Bone marrow (tissue), 2 donors: ENCODE measurements at regions not wholly inside any gene's neighbourhood (a gene's known extent, or its start where the extent isn't known, plus 50 kb on each side); places are given as distances from the start of the nearest gene placed in this dataset.

Experiments used
- DNase-seq, 2 donors: peaks; one replicate each; lab custom pipeline; 2025; lab: John Stamatoyannopoulos, UW

DNA sequence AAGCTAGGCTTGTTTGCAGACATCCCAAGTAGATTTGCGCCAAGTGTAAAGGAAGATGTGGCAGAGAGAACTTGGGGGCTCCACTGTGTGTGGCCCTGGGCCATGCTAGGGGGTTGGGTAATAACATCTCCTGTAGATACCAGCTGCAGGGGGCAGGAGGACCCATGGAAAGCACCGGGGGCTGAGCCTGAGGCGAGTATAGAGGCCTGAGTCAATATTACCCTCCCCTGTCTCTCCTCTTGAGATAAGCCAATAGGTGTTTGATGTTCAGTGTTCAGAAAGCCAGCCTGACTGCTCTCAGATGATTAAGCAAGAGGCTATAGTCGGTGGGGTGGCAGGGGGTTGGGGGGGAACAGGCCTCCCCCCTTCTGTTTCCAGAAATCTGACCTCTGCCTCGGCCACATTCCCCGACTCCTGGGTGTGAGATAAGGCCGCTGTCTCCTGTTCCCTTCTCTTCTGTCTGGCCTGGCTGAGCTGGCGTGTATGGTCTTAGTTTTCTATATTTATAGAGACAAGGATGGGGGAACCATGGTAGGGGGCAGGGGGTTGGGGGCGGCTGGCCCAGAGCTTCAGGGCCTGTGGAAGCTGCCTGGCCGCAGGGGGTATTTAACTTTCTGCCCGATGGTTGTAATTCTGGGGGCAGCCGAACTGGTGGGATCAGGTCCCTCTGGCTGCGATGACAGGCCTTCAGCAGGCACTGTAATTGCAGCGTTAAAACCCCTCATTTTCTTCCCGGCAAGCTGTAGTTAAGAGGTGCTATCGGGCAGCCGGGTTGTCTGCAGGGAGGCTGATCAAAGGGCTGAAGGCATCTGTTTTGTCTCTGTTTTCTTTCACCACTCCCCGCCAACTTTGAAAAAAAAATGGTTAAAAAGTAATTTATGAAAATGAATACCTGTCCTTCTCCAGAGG lies 292.0 kb downstream of the NSG2 start:
- DNase-seq, result no peak

DNA sequence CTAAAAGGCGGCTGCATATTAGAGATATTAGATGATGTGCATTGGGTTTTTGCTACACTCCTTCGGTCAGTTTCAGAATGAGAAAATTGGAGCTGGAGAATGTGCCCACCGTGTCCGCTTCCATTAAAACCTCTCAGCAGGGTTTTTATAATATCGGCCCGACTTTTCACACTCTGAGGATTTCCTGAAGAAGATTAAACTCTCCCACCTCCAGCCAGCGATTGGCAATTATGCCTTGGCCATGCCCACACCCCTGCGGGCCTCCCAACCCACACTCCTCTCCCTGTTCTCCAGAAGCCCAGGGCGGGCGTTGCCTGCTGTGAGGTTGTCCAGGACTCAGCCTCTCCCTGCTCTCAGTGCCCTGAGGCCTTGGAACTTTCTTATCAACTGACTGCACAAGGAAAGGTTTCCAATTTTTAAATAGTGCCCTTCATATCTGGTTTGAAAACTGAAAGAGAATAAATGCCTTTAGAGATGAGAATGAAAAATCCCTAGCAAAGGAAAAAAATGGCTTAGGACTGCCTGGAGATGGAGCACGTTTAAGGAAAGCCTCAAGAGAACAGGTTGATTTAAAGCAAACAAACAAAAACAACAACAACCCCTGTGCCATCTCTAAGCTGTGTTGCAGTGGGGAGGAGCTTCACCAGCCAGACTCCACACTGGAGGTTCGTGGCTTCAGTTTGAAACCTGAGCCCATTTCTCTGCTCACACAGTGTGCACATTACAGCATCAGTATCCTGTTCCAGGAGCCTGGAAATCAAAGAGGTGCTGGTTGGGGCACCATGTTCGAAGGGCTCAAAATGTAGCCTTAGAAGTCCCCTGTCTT lies 292.9 kb downstream of the NSG2 start:
- no peak for DNase-seq

DNA sequence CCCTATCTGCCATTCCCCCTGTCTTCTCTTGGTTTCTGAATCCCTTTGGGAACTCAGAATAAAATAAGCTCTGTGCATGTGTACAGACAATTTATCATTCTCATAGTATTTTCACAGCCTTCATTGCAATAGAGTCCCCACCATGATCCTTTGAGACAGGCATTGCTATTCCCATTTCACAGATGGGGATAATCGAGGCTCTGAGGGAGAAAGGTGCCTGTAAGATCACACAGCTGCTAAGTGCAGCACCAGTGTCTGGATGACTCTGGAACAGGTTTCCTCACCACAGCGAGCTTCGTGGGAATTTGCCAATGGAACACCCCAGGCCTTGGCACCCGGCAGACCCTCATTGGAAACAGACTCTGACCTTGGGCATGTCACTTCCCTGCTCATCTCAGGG lies 293.6 kb downstream of the NSG2 start:
- no peak for DNase-seq

DNA sequence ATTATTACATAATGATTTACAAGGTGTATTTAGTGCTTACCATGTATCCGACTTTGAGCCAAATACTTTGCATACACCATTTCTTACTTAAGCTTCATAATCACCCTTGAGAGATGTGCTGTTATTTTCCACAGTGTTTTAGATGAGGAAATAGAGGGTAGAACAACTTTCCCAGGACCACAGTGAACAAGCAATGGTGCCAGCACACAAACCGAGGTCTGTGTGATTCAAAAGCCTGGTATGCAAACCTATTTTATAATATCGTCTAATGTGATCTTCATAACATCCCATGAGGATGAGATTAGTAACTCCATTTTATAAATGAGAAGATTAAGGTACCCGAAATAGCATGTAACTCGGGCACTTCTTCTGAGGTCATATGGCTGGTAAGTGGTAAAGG lies 294.7 kb downstream of the NSG2 start:
- no peak for DNase-seq

DNA sequence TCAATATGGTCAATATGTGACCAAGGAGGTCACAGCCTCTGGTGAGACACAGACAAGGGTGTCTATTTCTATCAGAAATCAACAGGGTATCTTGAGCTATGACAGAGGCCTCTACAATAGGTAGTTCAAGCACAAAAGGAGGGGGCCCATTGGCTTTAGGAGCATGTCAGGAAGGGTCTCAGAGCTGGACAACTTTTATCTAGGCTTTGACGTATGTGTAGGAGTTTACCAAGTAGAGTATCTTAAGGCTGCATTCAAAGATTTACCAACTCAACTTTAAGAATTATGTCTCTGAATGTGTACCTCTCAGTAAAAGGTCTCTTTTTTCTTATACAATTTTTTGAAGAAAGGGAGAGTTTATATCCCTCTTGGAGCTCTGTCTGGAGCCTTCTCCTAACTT lies 297.2 kb downstream of the NSG2 start:
- DNase-seq, result no peak

DNA sequence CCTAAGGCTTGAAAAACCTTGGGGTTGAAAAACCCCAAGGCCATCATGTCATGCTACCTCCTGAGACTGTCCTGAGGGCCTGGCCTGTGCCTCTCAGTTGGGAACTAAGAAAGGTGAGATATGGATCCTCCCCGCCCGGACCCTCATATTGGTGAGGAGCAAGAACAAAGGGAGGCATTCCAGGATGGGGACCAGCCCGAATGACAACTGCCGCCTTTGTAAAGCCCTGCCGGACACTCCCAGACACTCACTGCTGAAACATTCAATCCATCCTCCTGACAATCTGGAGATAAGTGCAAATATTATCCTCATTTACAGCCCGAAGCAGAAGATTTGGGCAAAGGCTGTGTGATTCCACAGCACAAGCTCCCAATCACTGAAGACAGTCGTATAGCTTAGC lies 298.3 kb downstream of the NSG2 start:
- DNase-seq, result no peak

DNA sequence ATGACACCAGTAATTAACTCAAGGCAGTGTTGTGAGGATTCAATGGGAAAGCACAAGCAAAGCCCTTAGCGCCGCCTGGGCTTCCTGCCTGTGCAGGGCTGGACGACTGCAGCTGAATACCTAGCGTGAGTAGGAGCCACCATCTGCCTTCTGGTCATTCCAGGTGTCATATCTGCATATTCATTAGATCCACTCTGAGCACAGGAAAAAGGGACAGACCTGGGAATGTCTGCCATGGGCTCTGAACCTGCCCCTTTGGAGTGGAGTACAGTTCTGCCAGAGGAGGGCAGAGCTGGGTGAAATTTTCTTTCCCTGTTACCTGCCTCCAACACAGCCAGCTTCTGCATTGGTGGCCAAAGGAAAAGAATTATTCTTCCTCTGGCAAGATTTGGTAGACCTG lies 298.8 kb downstream of the NSG2 start:
- DNase-seq, result no peak

DNA sequence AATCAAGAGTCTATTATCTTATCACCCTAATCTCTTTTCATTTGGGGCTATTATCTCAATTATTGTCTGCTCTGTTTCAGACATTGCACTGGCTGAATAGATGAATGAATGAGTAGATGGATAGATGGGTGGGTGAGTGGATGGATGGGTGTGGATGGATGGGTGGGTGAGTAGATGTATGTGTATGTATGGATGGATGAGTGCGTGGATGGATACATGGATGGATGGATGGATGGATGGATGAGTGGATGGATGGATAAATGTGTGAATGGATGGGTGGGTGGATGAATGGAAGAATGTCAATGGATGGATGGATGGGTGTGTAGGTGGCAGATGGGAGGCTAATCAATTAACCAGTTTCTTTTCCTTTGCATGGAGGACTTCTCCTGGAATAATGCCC lies 301.7 kb downstream of the NSG2 start:
- no peak for DNase-seq

DNA sequence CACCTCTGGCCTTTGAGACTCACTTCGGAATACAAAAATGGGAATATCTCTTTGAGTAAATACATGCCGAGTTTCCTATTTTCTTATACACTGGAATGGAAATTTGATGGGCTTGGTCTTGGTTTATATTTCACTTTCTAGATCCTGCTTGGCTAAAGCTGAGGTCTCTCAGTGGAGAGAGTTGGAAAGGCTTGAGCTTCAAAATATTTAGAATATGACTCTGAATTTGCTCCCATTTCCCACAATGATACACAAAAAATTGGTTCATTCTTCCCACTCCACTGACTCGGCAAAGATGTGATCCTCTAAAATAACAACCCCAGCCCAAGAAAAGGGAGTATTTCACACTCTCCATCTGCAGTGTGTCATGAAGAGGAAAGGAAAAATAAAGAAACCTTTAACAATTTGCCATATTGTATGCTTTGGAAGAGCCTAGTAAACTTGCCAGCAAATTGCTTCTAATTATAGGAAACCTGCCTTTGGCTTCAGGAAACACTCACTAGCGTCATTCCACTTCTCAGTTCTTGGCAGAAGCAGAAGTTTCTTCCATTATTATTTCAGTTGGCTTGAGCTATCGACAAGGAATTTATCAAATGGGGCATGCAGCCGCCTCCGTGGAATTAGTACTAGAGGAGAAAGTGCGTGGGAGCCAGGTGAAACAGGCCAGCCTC lies 302.9 kb downstream of the NSG2 start:
- DNase-seq, result no peak

DNA sequence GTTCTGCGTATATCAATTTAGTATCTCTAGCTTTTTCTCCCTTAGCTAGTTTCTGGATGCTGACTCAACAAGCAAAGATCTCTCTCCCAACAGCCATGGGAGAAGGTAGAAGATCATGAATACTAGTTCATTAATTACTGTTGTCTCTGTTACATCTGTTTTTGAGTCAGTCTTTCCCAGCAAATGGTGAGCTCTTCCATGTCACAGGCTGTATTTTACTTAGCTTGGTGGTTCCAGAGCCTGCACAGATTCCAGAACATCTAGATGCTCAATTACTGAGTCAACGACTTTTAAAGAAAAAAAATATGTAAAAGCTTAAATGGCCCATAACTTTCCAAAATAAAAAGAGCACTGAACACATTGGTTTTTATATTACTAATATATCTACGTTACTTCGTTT lies 307.2 kb downstream of the NSG2 start:
- DNase-seq, result no peak

DNA sequence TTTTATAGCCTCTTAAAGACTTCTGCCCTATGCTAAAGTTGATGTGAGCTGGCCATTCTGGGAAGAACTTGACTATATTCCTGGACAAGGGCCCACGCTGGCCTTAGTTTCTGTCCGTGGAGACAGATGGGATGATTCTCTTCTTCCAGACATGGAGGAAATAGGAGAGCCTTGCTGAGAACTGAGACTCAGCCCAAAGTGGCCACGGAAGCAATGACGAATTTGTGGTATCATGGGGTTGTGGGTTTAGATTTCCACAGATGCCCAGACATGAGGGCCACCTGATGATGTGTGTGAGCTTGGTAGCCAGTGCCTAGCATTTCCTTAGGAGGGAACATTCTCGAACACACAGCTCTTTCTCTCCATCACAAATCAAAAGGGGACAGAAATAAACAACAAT lies 309.1 kb downstream of the NSG2 start:
- DNase-seq, result no peak

DNA sequence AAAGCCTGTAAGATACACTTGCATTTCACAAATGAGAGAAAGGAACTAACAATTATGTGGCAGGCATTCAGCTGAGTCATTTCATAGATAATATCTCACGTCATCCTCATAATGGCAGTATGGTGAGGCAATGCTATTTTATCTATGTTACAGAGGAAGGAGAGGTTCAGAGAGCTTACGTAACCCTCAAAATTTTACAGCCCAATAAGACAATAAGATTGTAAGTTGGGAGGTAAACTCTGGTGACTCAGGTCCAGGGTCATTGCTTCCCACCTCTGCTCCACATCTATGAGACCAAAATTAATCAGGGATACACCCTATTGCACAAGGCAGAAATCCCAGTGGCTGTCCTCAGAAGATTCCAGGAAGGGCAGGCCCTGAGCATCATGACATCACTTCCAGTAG lies 309.7 kb downstream of the NSG2 start:
- no peak for DNase-seq

DNA sequence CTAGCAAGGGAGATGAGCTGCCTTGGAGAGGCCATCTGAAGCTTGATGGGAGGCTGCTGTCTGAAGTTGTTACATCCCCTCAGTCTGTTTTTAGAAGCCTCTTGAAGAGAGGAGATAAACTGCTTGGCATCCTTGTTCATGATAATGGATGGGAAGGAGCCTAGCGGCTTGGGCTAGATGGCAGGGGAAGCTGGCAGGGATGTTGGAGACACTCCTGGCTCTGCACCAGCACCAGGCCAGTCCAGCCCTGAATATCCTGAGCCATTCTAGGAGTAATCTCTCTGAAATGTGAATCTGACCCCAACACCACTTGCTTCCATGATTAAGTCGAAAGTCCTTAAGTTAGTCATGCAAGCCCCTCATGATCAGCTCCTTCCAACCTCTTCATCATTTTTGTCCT lies 310.5 kb downstream of the NSG2 start:
- DNase-seq, result no peak

DNA sequence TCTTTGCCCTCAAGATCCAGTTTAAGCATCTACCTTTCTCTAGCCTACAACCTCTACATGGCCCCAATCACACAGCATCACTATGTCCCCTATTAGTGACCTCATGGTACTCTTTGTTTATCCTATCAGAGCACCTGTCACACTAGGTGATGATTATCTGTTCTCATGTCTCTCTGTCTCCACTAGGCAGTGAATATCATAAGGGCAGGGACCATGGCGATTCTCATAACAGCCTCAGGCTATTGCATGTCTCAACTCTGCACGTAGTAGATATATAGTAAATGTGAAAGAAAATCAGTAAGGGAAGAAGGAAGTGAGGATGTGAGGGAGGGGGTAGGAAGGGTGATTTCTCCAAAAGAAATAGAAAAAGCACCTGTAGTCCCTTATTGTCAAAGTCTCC lies 311.0 kb downstream of the NSG2 start:
- no peak for DNase-seq

DNA sequence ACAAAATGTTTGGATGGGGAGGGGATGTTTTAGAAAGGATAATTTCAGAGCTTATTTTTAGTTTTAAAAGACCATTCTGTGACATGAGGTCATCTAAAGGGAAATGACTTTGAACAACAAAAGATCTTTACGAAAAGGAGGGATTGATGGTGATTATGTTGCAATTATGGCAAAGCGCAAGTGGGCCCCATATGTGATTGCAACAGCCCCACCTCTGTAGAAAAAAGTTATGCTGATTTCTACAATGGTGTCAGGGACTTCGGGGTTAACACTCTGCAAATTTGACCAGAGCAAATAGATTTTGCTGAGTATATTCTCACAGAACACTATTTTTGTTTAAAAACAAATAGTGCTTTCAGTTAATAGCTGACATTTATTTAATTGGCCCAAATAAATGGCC lies 312.8 kb downstream of the NSG2 start:
- DNase-seq, result no peak

DNA sequence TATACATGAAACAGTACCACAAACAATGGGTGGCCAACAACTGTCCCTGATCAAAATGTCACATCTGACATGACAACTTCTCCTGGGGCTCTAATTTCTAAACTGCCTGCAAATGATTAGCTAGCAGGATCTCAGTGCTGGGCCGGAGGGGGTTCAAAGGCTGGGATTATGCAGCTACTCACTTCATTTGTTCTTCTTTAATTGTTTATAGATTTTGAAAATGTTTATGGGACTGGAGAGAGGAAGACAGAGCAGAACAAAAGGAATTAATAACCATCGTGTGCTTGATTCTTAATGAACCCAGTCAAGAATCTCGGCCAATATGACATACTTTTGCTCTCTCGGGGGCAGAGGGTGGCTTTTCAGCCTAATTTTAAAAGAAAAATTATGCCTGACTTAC lies 313.6 kb downstream of the NSG2 start:
- no peak for DNase-seq

DNA sequence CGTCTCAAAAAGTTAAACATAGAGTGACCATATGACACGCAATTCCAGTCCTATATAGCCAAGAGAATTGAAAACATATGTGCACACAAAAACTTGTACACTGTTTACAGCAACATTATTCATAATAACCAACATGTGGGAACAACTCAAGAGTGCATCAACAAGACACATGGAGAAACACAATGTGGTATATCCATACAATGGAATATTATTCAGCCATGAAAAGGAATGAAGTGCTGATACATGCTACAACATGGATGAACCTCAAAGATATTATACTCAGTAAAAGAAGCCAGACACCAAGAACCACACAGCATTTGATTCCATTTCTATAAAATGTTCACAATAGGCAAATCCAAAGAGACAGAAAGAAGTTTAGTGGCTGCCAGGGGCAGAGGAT lies 317.0 kb downstream of the NSG2 start:
- DNase-seq, result no peak

DNA sequence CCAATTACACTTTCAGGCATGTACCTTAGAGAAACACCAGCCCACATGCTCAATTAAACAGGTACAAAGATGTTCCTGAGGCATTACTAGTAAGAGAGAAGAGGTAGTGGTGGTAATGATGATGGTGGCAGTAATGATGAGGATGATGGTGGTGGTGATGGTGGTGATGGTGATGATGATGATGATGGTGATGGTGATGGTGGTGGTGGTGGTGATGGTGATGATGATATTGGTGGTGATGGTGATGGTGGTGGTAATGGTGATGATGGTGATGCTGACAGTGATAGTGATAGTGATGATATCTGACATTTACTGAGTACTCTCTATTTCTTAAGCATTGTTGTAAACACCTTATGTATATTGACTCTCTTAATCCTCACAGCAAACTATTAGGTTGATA lies 318.4 kb downstream of the NSG2 start:
- no peak for DNase-seq

DNA sequence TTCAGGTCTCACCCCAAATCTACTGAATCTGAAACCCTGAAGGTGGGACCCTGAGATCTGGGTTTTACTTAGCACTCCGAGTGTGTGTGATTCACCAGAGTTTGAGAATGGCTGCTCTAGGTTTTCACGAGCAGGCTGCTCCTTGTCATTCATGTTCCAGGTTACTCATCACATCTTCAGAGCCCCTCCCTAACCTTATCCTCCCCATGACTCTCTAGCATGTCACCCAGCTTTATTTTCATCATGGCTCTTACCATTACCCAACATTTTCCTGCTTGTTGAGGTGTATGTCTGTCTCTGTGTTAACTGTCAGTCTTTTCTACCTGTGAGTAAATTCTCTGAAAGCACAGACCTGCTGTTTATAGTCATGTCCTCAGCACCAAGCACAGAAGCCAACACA lies 319.2 kb downstream of the NSG2 start:
- no peak for DNase-seq

DNA sequence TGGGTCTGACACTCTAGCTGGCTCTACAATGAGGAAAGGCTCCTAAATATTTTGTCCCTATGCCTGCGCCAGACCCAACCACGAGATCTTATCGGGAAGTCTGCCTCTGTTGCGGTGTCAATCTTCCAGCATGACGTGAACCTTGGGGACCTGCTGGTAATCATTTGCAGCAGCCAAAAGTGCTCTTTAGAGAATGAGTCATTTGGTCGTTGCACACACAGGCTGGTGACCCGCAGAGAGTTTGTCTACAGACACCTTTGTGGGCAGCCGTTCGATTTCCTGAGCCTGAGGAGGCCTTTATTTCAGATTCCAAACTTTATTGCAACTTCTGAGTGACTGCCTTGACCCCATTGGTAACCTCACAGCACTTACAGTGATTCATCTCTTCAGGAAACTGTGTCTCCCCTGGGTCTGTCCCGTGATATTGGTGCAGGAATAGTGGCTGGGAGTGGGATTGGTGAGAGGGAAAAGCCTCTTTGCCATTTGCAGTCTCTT lies 326.1 kb downstream of the NSG2 start:
- DNase-seq, result no peak

DNA sequence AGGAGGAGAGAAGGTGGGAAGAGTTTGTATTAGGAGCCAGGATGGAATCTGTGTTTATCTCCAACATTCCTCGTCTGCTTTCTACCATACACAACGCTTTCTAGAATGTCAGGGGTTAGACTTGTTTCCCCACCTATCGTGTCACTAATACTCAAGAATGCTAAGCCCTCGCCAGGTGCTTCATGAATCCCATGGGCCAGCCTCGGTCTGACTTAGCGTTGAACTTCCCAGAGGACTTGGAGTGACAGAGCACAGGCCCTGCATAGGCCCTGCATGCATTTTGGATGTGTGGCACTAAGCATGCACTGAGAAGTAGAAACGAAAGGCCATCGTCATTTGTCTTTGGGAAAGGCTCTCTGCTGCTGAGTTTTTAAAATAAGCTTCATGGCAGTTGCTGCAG lies 328.7 kb downstream of the NSG2 start:
- DNase-seq, result no peak

DNA sequence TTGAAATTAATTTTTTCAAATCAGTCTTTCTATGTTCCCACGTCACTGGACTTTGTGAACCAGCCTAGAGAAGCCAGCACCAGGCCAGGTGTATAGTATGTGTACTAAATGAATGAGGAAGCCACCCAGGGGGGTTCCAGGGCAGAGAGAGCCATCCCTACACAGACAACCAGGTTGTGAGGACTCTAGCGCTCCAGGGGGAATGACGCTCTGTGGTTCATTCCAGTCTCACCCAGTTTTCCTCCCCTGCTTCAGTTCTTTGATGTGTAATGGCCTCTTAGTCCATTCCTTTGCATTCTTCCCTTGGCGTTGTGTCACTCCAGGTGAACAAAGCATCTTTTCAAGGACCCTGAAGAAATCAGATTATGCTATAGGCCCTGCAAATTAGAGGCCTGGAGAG lies 330.6 kb downstream of the NSG2 start:
- no peak for DNase-seq
